ENCODE measurements at regions not wholly inside any gene's neighbourhood (a gene's known extent, or its start where the extent isn't known, plus 50 kb on each side); places are given as distances from the start of the nearest gene placed in this dataset.

GRCh38 chr4:14400307-14400706 is 602.0 kb upstream of the CPEB2 start:
- no peak for TF ChIP-seq CTCF (IDR thresholded peaks at IDR 0.05)
- TF ChIP-seq POLR2A (IDR thresholded peaks at IDR 0.05): no peak

Data from adrenal gland (tissue), 5 donors.